ENCODE measurements at regions not wholly inside any gene's neighbourhood (a gene's known extent, or its start where the extent isn't known, plus 50 kb on each side); places are given as distances from the start of the nearest gene placed in this dataset.

- DNase-seq (ENCODE audit: low read depth): no peak
These were observed 217.0 kb downstream of the AJAP1 start for GRCh38 chr1:4871373-4871772.

DNA sequence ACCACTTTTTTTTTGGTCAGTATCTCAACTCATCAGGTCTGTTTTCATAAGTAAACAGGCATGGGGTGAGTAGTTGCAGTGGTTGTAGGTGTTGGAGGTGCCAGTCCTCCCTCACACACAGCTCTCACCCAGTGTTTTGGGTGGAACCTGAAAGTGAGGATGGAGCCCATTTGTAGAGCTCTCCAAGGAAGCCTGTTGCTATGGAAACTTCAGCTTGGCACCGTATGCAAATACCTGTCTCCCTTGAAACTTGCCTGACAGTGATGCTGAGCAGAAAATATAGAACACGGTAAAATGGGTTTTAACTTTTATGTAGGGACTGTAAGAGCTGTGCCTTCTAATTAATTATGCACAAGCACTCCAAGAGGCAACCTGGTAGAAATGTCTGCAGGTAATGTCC lies 214.1 kb downstream of the AJAP1 start:
- DNase-seq (ENCODE audit: low read depth): no peak

- no peak for DNase-seq (ENCODE audit: low read depth)
These were observed 202.0 kb downstream of the AJAP1 start for GRCh38 chr1:4856396-4856795.

DNA sequence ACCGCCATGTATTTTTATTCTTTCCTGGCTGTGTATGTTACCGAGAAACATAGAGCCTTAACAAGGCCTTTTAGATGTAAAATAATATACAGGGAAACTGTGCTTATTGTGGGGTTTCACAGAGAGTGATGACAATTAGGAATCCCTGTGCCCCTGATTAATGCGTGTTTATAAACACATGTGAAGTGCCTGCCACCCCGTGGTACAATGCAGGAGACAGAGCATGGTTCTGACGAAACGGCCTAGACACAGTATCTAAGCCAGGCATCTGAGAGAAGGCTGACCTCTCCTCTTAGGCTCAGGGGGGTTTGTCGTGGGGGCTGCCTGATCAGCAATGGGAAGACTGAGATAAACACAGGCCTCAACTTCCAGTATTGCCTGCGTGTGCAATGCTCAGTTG lies 200.0 kb downstream of the AJAP1 start:
- DNase-seq (ENCODE audit: low read depth): no peak

DNA sequence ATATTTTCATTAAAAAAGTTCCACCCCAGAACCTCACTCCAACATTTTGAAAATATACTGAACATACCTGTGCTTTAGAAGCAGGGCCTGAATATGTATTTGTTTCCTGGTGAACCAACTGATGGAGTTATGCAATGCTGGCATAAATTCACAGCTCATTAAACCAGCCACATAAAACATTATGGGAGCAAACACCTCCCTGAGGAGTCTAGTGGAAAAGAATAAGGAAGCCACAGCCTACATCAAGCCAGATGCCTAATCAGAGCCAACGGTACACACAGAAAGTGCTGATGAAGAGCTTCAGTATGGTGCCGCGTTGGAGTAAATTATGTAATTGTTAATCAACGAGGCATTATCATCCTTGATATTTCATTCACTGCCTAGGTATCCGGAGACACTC lies 199.5 kb downstream of the AJAP1 start:
- no peak for DNase-seq (ENCODE audit: low read depth)

GRCh38 chr1:4851385-4852065 lies 197.1 kb downstream of the AJAP1 start:
- DNase-seq (ENCODE audit: low read depth): peak; percentile 25

DNA sequence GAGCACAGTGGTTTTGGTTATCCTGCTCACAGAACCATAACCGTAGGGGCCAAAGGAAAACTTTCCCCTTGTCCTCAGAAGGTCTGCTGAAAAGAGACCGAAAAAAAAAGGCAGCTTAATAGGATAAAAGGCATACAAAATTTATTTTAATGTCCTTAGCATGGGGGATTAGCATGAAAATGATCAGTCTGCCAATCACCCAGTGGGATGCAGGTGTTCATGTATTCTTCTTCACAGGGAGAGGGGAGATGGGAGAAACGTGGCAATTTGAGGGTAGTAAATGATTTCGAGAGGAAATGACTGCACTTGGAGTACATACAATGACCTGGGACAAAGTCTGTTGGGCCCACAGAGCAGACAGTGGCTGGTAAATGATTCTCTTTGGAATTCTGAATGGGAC lies 194.0 kb downstream of the AJAP1 start:
- DNase-seq (ENCODE audit: low read depth): no peak

DNA sequence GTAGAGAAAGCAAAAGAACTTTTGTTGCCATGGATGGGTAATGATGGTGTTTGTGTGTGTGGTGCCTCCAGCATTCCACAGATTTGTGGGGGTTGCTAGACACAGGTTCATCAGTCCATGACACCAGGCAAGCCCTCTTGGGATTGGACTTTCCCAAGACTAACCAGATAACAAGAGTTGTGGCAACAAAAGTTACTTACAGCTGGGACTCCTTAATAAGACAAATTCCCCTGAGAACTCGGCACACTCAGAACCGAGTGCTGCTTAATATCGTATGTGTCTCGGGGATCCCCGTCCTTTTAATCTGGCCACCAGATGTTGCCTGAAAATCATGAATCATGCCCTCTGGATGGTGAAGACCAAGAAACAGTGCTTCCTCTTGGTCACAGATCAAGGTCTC lies 193.3 kb downstream of the AJAP1 start:
- peak; percentile 9 for DNase-seq (ENCODE audit: low read depth)

Measured in renal cortical epithelial cell (primary cell).